ENCODE measurements at regions not wholly inside any gene's neighbourhood (a gene's known extent, or its start where the extent isn't known, plus 50 kb on each side); places are given as distances from the start of the nearest gene placed in this dataset.

DNA sequence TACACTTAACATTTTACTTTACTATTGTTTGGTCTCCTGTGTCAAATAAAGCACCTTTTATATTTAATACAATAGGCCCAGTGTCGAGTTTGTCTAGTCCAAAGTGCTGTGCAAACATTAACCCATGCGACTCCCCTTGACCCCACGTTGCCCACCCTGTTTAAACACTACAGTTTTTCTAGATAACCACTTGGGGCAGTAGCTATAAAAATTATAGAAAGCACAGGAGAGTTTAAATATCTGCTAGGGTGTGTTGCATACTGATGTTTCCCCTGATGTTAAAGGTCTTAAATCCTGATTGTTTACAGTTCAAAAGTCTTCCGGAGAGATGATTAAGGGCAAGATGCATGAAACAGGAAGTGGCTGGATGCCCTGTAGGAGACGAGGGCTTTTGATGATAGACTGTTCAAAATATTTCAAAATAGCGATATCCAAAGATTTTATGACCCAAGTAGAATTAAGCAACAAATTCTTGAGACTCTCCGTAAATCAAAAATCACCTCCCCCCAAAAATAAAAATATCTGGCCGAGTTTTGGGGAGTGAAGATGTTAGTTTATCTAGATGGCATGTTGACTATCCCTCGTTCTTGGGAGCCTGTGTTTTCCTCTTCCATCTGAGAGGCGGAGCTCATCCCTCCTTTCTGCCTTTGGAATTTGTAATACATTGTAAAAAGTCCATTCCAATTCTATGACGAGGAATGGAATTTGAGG is 167.1 kb downstream of the FGF9 start:
- Histone ChIP-seq H3K9me3 (ENCODE audit: control insufficient read depth in 1 of 2, low read length in 2 of 2) (no peaks in the 10 kb centered on the region), H3K27me3 (ENCODE audit: low read depth, low read length) (no peaks in the 10 kb centered on the region), H3K36me3 (ENCODE audit: control insufficient read depth in 1 of 2, insufficient read depth in 2 of 2, low read length in 2 of 2) (no peaks in the 10 kb centered on the region), H3K4me1 (ENCODE audit: control insufficient read depth in 1 of 2, insufficient read depth in 2 of 2, low read length in 2 of 2) (no peaks in the 10 kb centered on the region), H3K27ac (ENCODE audit: low read length) (no peak overlapping the region), H3K4me3 (ENCODE audit: low read depth in 1 of 2, low read length in 2 of 2) (no peak overlapping the region)

GRCh38 chr13:21846605-21847004 is 175.7 kb downstream of the FGF9 start:
- H3K9me3 ChIP-seq (ENCODE audit: control insufficient read depth in 1 of 2, low read length in 2 of 2): no peaks in the 10 kb centered on the region
- H3K27me3 ChIP-seq (ENCODE audit: low read depth, low read length): no peaks in the 10 kb centered on the region
- no peaks in the 10 kb centered on the region for H3K36me3 ChIP-seq (ENCODE audit: control insufficient read depth in 1 of 2, insufficient read depth in 2 of 2, low read length in 2 of 2)
- H3K27ac ChIP-seq (ENCODE audit: low read length): no peak overlapping the region
- H3K4me3 ChIP-seq (ENCODE audit: low read depth in 1 of 2, low read length in 2 of 2): no peak overlapping the region
- H3K4me1 ChIP-seq (ENCODE audit: control insufficient read depth in 1 of 2, insufficient read depth in 2 of 2, low read length in 2 of 2): no peaks in the 10 kb centered on the region

DNA sequence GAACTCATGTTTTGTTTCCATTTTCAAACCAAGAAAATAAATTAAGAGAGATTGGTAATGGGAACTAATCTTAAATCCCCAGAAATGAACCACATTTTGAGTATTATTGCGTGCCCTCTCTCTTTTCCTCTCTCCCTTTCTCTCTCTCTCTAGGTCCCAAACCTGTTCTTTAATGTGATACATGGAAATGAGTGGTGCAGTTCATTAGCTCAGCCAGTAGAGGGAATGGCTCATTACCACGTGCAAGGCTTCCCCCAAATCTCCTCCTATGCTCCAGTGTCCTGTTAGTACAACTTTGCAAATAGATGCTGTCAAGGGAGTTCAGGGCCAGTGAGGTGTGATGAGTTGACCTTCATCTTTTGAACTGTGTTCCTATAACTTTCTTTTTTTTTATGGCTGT is 178.4 kb downstream of the FGF9 start:
- Histone ChIP-seq H3K9me3 (ENCODE audit: control insufficient read depth in 1 of 2, low read length in 2 of 2) (no peaks in the 10 kb centered on the region), H3K4me3 (ENCODE audit: low read depth in 1 of 2, low read length in 2 of 2) (no peak overlapping the region), H3K4me1 (ENCODE audit: control insufficient read depth in 1 of 2, insufficient read depth in 2 of 2, low read length in 2 of 2) (no peaks in the 10 kb centered on the region), H3K36me3 (ENCODE audit: control insufficient read depth in 1 of 2, insufficient read depth in 2 of 2, low read length in 2 of 2) (no peaks in the 10 kb centered on the region), H3K27me3 (ENCODE audit: low read depth, low read length) (no peaks in the 10 kb centered on the region), H3K27ac (ENCODE audit: low read length) (no peak overlapping the region)

DNA sequence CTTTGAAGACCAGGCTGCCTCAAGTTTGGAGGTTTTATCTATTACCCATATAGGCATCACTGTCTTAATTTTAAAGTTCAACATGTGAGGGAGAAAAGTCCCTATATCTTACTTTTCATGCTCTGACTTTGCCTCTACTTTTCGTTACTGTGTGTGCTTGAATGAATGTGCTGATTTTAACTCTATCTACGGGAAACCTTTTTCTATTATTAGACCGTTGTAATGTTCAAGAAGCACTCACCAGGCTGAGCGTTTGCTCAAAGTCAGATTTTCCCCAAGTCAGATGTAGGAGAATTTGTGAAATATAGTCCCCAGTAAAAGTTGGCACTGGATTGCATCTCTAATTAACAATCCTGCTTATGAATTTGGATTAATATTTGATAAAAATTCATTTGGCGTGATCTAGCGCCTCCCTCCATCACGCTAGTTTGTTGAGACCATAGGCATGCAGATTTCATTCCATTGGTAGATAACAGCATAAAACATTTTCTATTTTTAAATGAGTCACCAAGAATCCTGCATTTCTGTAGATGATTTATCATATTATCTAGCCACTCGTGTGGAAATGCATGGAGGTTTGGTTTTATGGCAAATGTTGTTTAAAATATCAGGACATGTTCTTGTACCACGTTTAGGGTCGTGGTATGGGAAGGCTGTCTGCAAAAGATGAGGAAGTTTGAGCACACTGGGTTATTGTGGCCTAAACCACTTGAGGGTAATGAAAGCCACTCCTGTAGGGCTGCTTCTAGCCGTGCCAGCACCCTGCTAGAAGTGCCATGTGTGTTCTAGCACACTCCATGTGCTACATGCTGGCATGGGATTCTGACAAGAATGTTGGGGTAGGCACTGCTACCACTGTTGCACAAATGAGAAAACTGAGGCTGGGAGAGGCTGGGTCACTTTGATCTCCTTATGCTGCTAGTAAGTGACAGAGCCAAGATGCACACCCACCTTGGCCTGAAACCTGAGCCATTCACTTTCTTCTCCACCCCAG is 179.4 kb downstream of the FGF9 start:
- H3K27me3 ChIP-seq (ENCODE audit: low read depth, low read length): no peaks in the 10 kb centered on the region
- no peaks in the 10 kb centered on the region for H3K9me3 ChIP-seq (ENCODE audit: control insufficient read depth in 1 of 2, low read length in 2 of 2)
- H3K4me3 ChIP-seq (ENCODE audit: low read depth in 1 of 2, low read length in 2 of 2): no peak overlapping the region
- no peak overlapping the region for H3K27ac ChIP-seq (ENCODE audit: low read length)
- H3K4me1 ChIP-seq (ENCODE audit: control insufficient read depth in 1 of 2, insufficient read depth in 2 of 2, low read length in 2 of 2): no peaks in the 10 kb centered on the region
- no peaks in the 10 kb centered on the region for H3K36me3 ChIP-seq (ENCODE audit: control insufficient read depth in 1 of 2, insufficient read depth in 2 of 2, low read length in 2 of 2)

GRCh38 chr13:21852043-21852442 is 181.2 kb downstream of the FGF9 start:
- H3K4me3 ChIP-seq (ENCODE audit: low read depth in 1 of 2, low read length in 2 of 2): no peak overlapping the region
- H3K36me3 ChIP-seq (ENCODE audit: control insufficient read depth in 1 of 2, insufficient read depth in 2 of 2, low read length in 2 of 2): no peaks in the 10 kb centered on the region
- H3K9me3 ChIP-seq (ENCODE audit: control insufficient read depth in 1 of 2, low read length in 2 of 2): no peaks in the 10 kb centered on the region
- no peaks in the 10 kb centered on the region for H3K27me3 ChIP-seq (ENCODE audit: low read depth, low read length)
- no peak overlapping the region for H3K27ac ChIP-seq (ENCODE audit: low read length)
- H3K4me1 ChIP-seq (ENCODE audit: control insufficient read depth in 1 of 2, insufficient read depth in 2 of 2, low read length in 2 of 2): no peaks in the 10 kb centered on the region

DNA sequence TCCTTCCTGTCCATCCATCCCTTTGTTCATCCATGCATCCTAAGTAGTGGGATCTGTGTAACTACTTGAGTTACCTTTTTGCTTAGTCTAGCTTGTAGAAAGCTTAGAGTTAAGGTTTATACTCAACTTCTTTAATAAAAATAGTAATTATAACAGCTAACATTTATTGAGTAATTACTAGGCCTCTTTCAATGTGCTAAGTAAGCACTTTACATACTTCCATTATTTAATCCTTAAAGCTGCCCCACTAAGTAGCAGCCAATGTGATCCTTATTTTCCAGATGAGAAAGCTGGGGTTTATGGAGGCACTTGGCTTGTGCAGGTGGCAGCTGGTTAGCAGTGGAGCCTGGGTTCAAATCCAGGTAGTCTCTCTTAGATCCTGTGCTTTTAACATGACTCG is 182.9 kb downstream of the FGF9 start:
- Histone ChIP-seq H3K36me3 (ENCODE audit: control insufficient read depth in 1 of 2, insufficient read depth in 2 of 2, low read length in 2 of 2) (no peaks in the 10 kb centered on the region), H3K27me3 (ENCODE audit: low read depth, low read length) (no peaks in the 10 kb centered on the region), H3K27ac (ENCODE audit: low read length) (no peak overlapping the region), H3K4me1 (ENCODE audit: control insufficient read depth in 1 of 2, insufficient read depth in 2 of 2, low read length in 2 of 2) (no peaks in the 10 kb centered on the region), H3K4me3 (ENCODE audit: low read depth in 1 of 2, low read length in 2 of 2) (no peak overlapping the region), H3K9me3 (ENCODE audit: control insufficient read depth in 1 of 2, low read length in 2 of 2) (no peaks in the 10 kb centered on the region)

DNA sequence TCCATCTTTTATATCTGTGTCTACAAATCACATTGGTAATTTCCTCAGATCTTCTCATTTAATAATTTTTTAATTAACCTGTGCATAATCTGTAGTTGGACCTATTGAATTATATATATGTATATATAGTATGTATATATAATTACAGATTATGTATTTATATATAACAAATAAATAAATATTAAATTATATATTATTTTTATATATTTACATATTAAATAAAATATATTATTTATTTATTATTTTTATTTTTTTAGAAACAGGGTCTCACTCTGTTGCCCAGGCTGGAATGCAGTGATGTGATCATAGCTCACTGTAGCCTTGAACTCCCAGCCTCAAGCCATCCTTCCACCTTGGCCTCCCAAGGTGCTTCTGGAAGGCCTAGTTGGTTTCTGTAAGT is 197.9 kb downstream of the FGF9 start:
- Histone ChIP-seq H3K4me1 (ENCODE audit: control insufficient read depth in 1 of 2, insufficient read depth in 2 of 2, low read length in 2 of 2) (no peaks in the 10 kb centered on the region), H3K36me3 (ENCODE audit: control insufficient read depth in 1 of 2, insufficient read depth in 2 of 2, low read length in 2 of 2) (no peaks in the 10 kb centered on the region), H3K27ac (ENCODE audit: low read length) (no peak overlapping the region), H3K9me3 (ENCODE audit: control insufficient read depth in 1 of 2, low read length in 2 of 2) (no peaks in the 10 kb centered on the region), H3K4me3 (ENCODE audit: low read depth in 1 of 2, low read length in 2 of 2) (no peak overlapping the region), H3K27me3 (ENCODE audit: low read depth, low read length) (no peaks in the 10 kb centered on the region)

DNA sequence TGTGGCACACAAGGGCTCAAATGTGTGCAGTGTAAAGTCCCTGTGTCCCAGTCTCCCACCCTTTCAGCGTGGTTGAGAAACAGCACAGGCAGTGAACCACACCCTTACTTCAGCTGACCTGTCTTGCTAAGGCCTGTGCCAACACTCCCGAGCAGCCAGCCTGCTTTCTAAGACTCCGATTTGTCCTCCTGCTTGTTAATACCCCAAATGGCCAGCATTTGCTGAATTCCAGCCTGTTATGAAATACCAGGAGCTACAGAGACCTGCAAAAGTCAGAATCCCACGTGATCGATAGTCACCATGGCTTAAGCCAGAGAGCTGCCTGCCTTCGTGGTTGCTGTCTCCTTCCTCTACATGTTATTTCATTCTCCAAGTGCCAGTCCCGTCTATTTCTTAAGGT is 200.5 kb downstream of the FGF9 start:
- Histone ChIP-seq H3K4me1 (ENCODE audit: control insufficient read depth in 1 of 2, insufficient read depth in 2 of 2, low read length in 2 of 2) (no peaks in the 10 kb centered on the region), H3K4me3 (ENCODE audit: low read depth in 1 of 2, low read length in 2 of 2) (no peak overlapping the region), H3K27me3 (ENCODE audit: low read depth, low read length) (no peaks in the 10 kb centered on the region), H3K27ac (ENCODE audit: low read length) (no peak overlapping the region), H3K36me3 (ENCODE audit: control insufficient read depth in 1 of 2, insufficient read depth in 2 of 2, low read length in 2 of 2) (no peaks in the 10 kb centered on the region), H3K9me3 (ENCODE audit: control insufficient read depth in 1 of 2, low read length in 2 of 2) (no peaks in the 10 kb centered on the region)

GRCh38 chr13:21871919-21872318 is 201.0 kb downstream of the FGF9 start:
- Histone ChIP-seq H3K4me3 (ENCODE audit: low read depth in 1 of 2, low read length in 2 of 2) (no peak overlapping the region), H3K4me1 (ENCODE audit: control insufficient read depth in 1 of 2, insufficient read depth in 2 of 2, low read length in 2 of 2) (no peaks in the 10 kb centered on the region), H3K9me3 (ENCODE audit: control insufficient read depth in 1 of 2, low read length in 2 of 2) (no peaks in the 10 kb centered on the region), H3K36me3 (ENCODE audit: control insufficient read depth in 1 of 2, insufficient read depth in 2 of 2, low read length in 2 of 2) (no peaks in the 10 kb centered on the region), H3K27me3 (ENCODE audit: low read depth, low read length) (no peaks in the 10 kb centered on the region), H3K27ac (ENCODE audit: low read length) (no peak overlapping the region)

- no peak overlapping the region for H3K4me3 ChIP-seq (ENCODE audit: low read depth in 1 of 2, low read length in 2 of 2)
- H3K27ac ChIP-seq (ENCODE audit: low read length): no peak overlapping the region
- no peaks in the 10 kb centered on the region for H3K9me3 ChIP-seq (ENCODE audit: control insufficient read depth in 1 of 2, low read length in 2 of 2)
- no peaks in the 10 kb centered on the region for H3K4me1 ChIP-seq (ENCODE audit: control insufficient read depth in 1 of 2, insufficient read depth in 2 of 2, low read length in 2 of 2)
- no peaks in the 10 kb centered on the region for H3K27me3 ChIP-seq (ENCODE audit: low read depth, low read length)
- H3K36me3 ChIP-seq (ENCODE audit: control insufficient read depth in 1 of 2, insufficient read depth in 2 of 2, low read length in 2 of 2): no peaks in the 10 kb centered on the region
These were observed 201.9 kb downstream of the FGF9 start for GRCh38 chr13:21872795-21873194.

DNA sequence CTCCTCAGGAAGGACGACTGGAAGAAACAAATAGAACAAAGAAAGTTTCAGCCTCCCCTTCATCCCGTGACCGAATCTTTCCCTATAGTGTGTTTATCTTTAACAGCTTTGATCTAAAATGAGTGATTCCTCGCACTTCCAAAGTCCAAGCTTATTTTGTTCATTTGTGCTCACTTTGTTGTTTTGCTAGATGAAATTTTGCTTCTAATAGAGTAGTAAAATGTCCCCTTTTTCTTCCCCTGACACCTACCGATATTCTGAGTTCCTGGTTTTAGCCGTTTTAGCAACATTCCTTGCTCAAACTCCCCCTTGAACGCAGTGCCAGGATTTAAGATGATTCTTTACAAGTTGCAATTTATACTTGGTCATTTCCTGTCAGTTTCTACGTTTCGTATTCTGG is 204.2 kb downstream of the FGF9 start:
- H3K9me3 ChIP-seq (ENCODE audit: control insufficient read depth in 1 of 2, low read length in 2 of 2): no peaks in the 10 kb centered on the region
- no peaks in the 10 kb centered on the region for H3K36me3 ChIP-seq (ENCODE audit: control insufficient read depth in 1 of 2, insufficient read depth in 2 of 2, low read length in 2 of 2)
- no peaks in the 10 kb centered on the region for H3K4me1 ChIP-seq (ENCODE audit: control insufficient read depth in 1 of 2, insufficient read depth in 2 of 2, low read length in 2 of 2)
- H3K27me3 ChIP-seq (ENCODE audit: low read depth, low read length): no peaks in the 10 kb centered on the region
- H3K4me3 ChIP-seq (ENCODE audit: low read depth in 1 of 2, low read length in 2 of 2): no peak overlapping the region
- H3K27ac ChIP-seq (ENCODE audit: low read length): no peak overlapping the region
